Activated naive CD8-positive, alpha-beta T cell (primary cell): ENCODE measurements at regions not wholly inside any gene's neighbourhood (a gene's known extent, or its start where the extent isn't known, plus 50 kb on each side); places are given as distances from the start of the nearest gene placed in this dataset.

Source experiments
- H3K27ac Mint-ChIP-seq: one replicate; pipeline ENCODE4 v1.8.0; 2021; ENCODE audit warnings: mixed read lengths
- H3K27me3 Mint-ChIP-seq: one replicate; pipeline ENCODE4 v1.8.0; 2021; ENCODE audit warnings: mixed read lengths
- H3K36me3 Mint-ChIP-seq: one replicate; pipeline ENCODE4 v1.8.0; 2021; ENCODE audit warnings: mixed read lengths
- H3K4me1 Mint-ChIP-seq: one replicate; pipeline ENCODE4 v1.8.0; 2021; ENCODE audit warnings: low read depth, mixed read lengths
- H3K4me3 Mint-ChIP-seq: one replicate; pipeline ENCODE4 v1.8.0; 2021; ENCODE audit warnings: mild to moderate bottlenecking, mixed read lengths
- H3K9me3 Mint-ChIP-seq: one replicate; pipeline ENCODE4 v1.8.0; 2021; ENCODE audit warnings: low read depth, mixed read lengths

- Mint-ChIP-seq H3K27me3 (no peaks in the 10 kb centered on the region), H3K36me3 (no peaks in the 10 kb centered on the region), H3K4me1 (peaks cover 4% of the 10 kb centered on the region), H3K9me3 (no peaks in the 10 kb centered on the region), H3K4me3 (no peak overlapping the region), H3K27ac (no peak overlapping the region)
Measured at GRCh38 chr21:14877581-14878228, 187.1 kb downstream of the NRIP1 start.

- no peak overlapping the region for H3K27ac Mint-ChIP-seq
- no peaks in the 10 kb centered on the region for H3K36me3 Mint-ChIP-seq
- H3K27me3 Mint-ChIP-seq, result no peaks in the 10 kb centered on the region
- no peaks in the 10 kb centered on the region for H3K9me3 Mint-ChIP-seq
- H3K4me3 Mint-ChIP-seq, result no peak overlapping the region
- H3K4me1 Mint-ChIP-seq, result peaks cover 4% of the 10 kb centered on the region
Measured at GRCh38 chr21:14876524-14876840, 188.3 kb downstream of the NRIP1 start.

- no peaks in the 10 kb centered on the region for H3K9me3 Mint-ChIP-seq
Measured at GRCh38 chr21:14875704-14876523, 188.9 kb downstream of the NRIP1 start.

GRCh38 chr21:14875186-14875585 lies 189.6 kb downstream of the NRIP1 start:
- Mint-ChIP-seq H3K27ac (no peak overlapping the region), H3K27me3 (peaks cover 2% of the 10 kb centered on the region), H3K9me3 (no peaks in the 10 kb centered on the region), H3K36me3 (no peaks in the 10 kb centered on the region), H3K4me3 (no peak overlapping the region), H3K4me1 (peaks cover 4% of the 10 kb centered on the region)

More at GRCh38 chr21:14875704-14876523, 188.9 kb downstream of the NRIP1 start:
- Mint-ChIP-seq H3K4me3 (no peak overlapping the region), H3K27me3 (no peaks in the 10 kb centered on the region), H3K27ac (no peak overlapping the region), H3K36me3 (no peaks in the 10 kb centered on the region), H3K4me1 (peaks cover 4% of the 10 kb centered on the region)

GRCh38 chr21:14874379-14874778 lies 190.4 kb downstream of the NRIP1 start:
- Mint-ChIP-seq H3K4me1 (peaks cover 4% of the 10 kb centered on the region), H3K4me3 (no peak overlapping the region)

GRCh38 chr21:14871861-14872260 lies 192.9 kb downstream of the NRIP1 start:
- Mint-ChIP-seq H3K9me3 (no peaks in the 10 kb centered on the region), H3K36me3 (no peaks in the 10 kb centered on the region), H3K27me3 (peaks cover 3% of the 10 kb centered on the region), H3K4me3 (no peak overlapping the region), H3K4me1 (peaks cover 2% of the 10 kb centered on the region), H3K27ac (no peak overlapping the region)

More at GRCh38 chr21:14874379-14874778, 190.4 kb downstream of the NRIP1 start:
- peaks cover 3% of the 10 kb centered on the region for H3K27me3 Mint-ChIP-seq
- H3K36me3 Mint-ChIP-seq, result no peaks in the 10 kb centered on the region
- no peak overlapping the region for H3K27ac Mint-ChIP-seq
- no peaks in the 10 kb centered on the region for H3K9me3 Mint-ChIP-seq

GRCh38 chr21:14870853-14871149 lies 194.0 kb downstream of the NRIP1 start:
- H3K27ac Mint-ChIP-seq, result no peak overlapping the region
- peaks cover 3% of the 10 kb centered on the region for H3K27me3 Mint-ChIP-seq

GRCh38 chr21:14869984-14870852 lies 194.6 kb downstream of the NRIP1 start:
- Mint-ChIP-seq H3K27ac (no peak overlapping the region), H3K4me1 (peaks cover 2% of the 10 kb centered on the region), H3K36me3 (no peaks in the 10 kb centered on the region), H3K4me3 (no peak overlapping the region), H3K9me3 (no peaks in the 10 kb centered on the region), H3K27me3 (peaks cover 3% of the 10 kb centered on the region)

More at GRCh38 chr21:14870853-14871149, 194.0 kb downstream of the NRIP1 start:
- Mint-ChIP-seq H3K4me3 (no peak overlapping the region), H3K9me3 (no peaks in the 10 kb centered on the region), H3K4me1 (peaks cover 2% of the 10 kb centered on the region), H3K36me3 (no peaks in the 10 kb centered on the region)

- H3K4me1 Mint-ChIP-seq, result peaks cover 2% of the 10 kb centered on the region
- H3K27ac Mint-ChIP-seq, result no peak overlapping the region
- H3K9me3 Mint-ChIP-seq, result no peaks in the 10 kb centered on the region
- no peaks in the 10 kb centered on the region for H3K36me3 Mint-ChIP-seq
- no peak overlapping the region for H3K4me3 Mint-ChIP-seq
- peaks cover 3% of the 10 kb centered on the region for H3K27me3 Mint-ChIP-seq
Measured at GRCh38 chr21:14866859-14867765, 197.7 kb downstream of the NRIP1 start.

GRCh38 chr21:14864211-14865021 lies 200.4 kb downstream of the NRIP1 start:
- H3K27ac Mint-ChIP-seq, result no peak overlapping the region
- H3K4me3 Mint-ChIP-seq, result no peak overlapping the region
- H3K4me1 Mint-ChIP-seq, result peaks cover 2% of the 10 kb centered on the region
- no peaks in the 10 kb centered on the region for H3K9me3 Mint-ChIP-seq
- H3K27me3 Mint-ChIP-seq, result no peaks in the 10 kb centered on the region
- no peaks in the 10 kb centered on the region for H3K36me3 Mint-ChIP-seq

GRCh38 chr21:14863745-14864210 lies 201.0 kb downstream of the NRIP1 start:
- Mint-ChIP-seq H3K4me3 (no peak overlapping the region), H3K36me3 (no peaks in the 10 kb centered on the region), H3K27ac (no peak overlapping the region), H3K27me3 (no peaks in the 10 kb centered on the region), H3K9me3 (no peaks in the 10 kb centered on the region), H3K4me1 (no peaks in the 10 kb centered on the region)

- Mint-ChIP-seq H3K36me3 (no peaks in the 10 kb centered on the region), H3K27ac (no peak overlapping the region), H3K4me1 (no peaks in the 10 kb centered on the region), H3K27me3 (no peaks in the 10 kb centered on the region), H3K4me3 (no peak overlapping the region), H3K9me3 (no peaks in the 10 kb centered on the region)
Measured at GRCh38 chr21:14862794-14863720, 201.7 kb downstream of the NRIP1 start.

GRCh38 chr21:14858311-14858710 lies 206.5 kb downstream of the NRIP1 start:
- peaks cover 2% of the 10 kb centered on the region for H3K27me3 Mint-ChIP-seq
- no peak overlapping the region for H3K4me3 Mint-ChIP-seq
- no peak overlapping the region for H3K27ac Mint-ChIP-seq
- H3K36me3 Mint-ChIP-seq, result peaks cover 8% of the 10 kb centered on the region
- H3K4me1 Mint-ChIP-seq, result no peaks in the 10 kb centered on the region
- H3K9me3 Mint-ChIP-seq, result peaks cover 6% of the 10 kb centered on the region
